MM.1S (cell line): ENCODE measurements at regions not wholly inside any gene's neighbourhood (a gene's known extent, or its start where the extent isn't known, plus 50 kb on each side); places are given as distances from the start of the nearest gene placed in this dataset.

Source experiments
- DNase-seq: peaks from one replicate; pipeline ENCODE4 v3.0.0-alpha.2; 2015
- H2AFZ ChIP-seq: fragments of 300-600 bp; sonication (generic); 2 replicates; pipeline ENCODE4 v1.6.0; 2016; ENCODE audit warnings: antibody characterized with exemption, low read length
- H3F3A ChIP-seq: fragments of 300-600 bp; sonication (generic); 2 replicates; pipeline ENCODE4 v1.6.1; 2016; ENCODE audit warnings: mild to moderate bottlenecking, antibody characterized with exemption, low read length, moderate library complexity, mixed read lengths; ENCODE audit not compliant: insufficient read depth
- H3K27ac ChIP-seq: fragments of 300-600 bp; sonication (generic); 2 replicates; pipeline ENCODE4 v1.5.1; 2016; ENCODE audit warnings: mild to moderate bottlenecking, low read length
- H3K27me3 ChIP-seq: fragments of 300-600 bp; sonication (generic); replicated peaks from 2 replicates; pipeline ENCODE4 v1.6.0; 2016; ENCODE audit warnings: low read length; ENCODE audit not compliant: insufficient read depth
- H3K36me3 ChIP-seq: fragments of 300-600 bp; sonication (generic); replicated peaks from 2 replicates; pipeline ENCODE4 v1.6.1; 2016; ENCODE audit warnings: mild to moderate bottlenecking, low read length, mixed read lengths; ENCODE audit not compliant: insufficient read depth
- H3K4me1 ChIP-seq: fragments of 300-600 bp; sonication (generic); 2 replicates; pipeline ENCODE4 v1.6.1; 2016; ENCODE audit warnings: low read length, mixed read lengths
- H3K4me2 ChIP-seq: fragments of 300-600 bp; sonication (generic); 2 replicates; pipeline ENCODE4 v1.6.0; 2016; ENCODE audit warnings: low read depth, low read length
- H3K4me3 ChIP-seq: fragments of 300-600 bp; sonication (generic); 2 replicates; pipeline ENCODE4 v1.5.1; 2016; ENCODE audit warnings: low read length, mixed read lengths
- H3K79me2 ChIP-seq: fragments of 300-600 bp; sonication (generic); 2 replicates; pipeline ENCODE4 v1.6.1; 2016; ENCODE audit warnings: mixed run types, low read length, mixed read lengths
- H3K9ac ChIP-seq: fragments of 300-600 bp; sonication (generic); 2 replicates; pipeline ENCODE4 v1.6.1; 2016; ENCODE audit warnings: low read length, mixed read lengths
- H3K9me2 ChIP-seq: fragments of 300-600 bp; sonication (generic); replicated peaks from 2 replicates; pipeline ENCODE4 v1.6.1; 2016; ENCODE audit warnings: mild to moderate bottlenecking, low read length, mixed read lengths; ENCODE audit not compliant: insufficient read depth
- H3K9me3 ChIP-seq: fragments of 300-600 bp; sonication (generic); replicated peaks from 2 replicates; pipeline ENCODE4 v1.6.1; 2016; ENCODE audit warnings: mild to moderate bottlenecking, low read length, mixed read lengths; ENCODE audit not compliant: insufficient read depth
- H4K20me1 ChIP-seq: fragments of 300-600 bp; sonication (generic); 2 replicates; pipeline ENCODE4 v1.6.1; 2016; ENCODE audit warnings: mild to moderate bottlenecking, low read length, moderate library complexity, mixed read lengths; ENCODE audit not compliant: insufficient read depth
- CTCF ChIP-seq: fragments of 300-600 bp; sonication (generic); IDR thresholded peaks from 2 replicates; pipeline ENCODE4 v1.5.1; 2016; ENCODE audit warnings: antibody characterized with exemption, low read length, mixed read lengths
- EZH2 ChIP-seq: fragments of 300-600 bp; sonication (generic); optimal IDR thresholded peaks from 2 replicates; pipeline ENCODE3; 2017; ENCODE audit warnings: low read depth, mild to moderate bottlenecking, antibody characterized with exemption, low read length, mixed read lengths
- EZH2phosphoT487 ChIP-seq: fragments of 300-600 bp; sonication (generic); IDR thresholded peaks from 2 replicates; pipeline ENCODE4 v1.6.1; 2018; ENCODE audit warnings: antibody characterized with exemption, low read length

DNA sequence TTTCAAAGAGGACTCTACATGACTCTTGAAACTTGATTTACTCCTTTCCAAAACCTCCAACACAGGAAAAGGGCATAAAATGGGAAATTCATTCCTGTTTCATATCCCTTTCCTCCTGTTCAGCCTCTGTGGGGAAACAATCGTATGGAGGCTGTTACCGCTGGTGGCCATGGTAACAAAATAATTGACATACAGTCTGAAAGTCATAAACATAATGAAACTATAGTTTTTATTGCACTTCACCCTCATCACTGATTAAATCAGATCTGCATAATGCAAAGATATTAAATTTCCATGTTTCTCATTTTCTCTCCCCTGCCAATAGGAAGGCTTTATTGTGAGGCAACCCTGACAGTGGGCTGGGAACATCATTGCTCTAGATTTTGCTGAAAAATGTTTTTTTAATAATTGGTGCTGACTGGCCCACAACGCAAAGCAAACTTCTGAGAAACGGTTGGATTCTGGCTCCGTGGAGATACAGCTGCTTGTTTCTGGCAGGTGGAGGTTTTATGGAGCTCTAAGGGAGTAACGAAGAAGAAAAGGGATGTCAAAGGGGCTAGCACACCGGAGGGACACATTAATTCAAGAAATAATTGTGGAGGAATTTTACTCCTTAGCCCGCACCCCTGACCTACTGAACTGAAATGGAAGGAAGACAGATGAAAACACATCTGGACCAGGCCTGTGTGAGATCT lies 154.2 kb upstream of the SHISA6 start:
- no peaks in the 10 kb centered on the region for H3K36me3 ChIP-seq
- no peak overlapping the region for H3K4me2 ChIP-seq
- H3K79me2 ChIP-seq = no peaks in the 10 kb centered on the region
- no peak overlapping the region for H3K27ac ChIP-seq
- no peaks in the 10 kb centered on the region for H3K9me3 ChIP-seq
- no peaks in the 10 kb centered on the region for H3K9me2 ChIP-seq
- H3F3A ChIP-seq = no peaks in the 10 kb centered on the region
- no peaks in the 10 kb centered on the region for H3K4me1 ChIP-seq
- H3K4me3 ChIP-seq = no peak overlapping the region
- TF ChIP-seq EZH2 (no peak), EZH2phosphoT487 (no peak), CTCF (no peak)
- no peak overlapping the region for H3K9ac ChIP-seq
- no peaks in the 10 kb centered on the region for H3K27me3 ChIP-seq
- no peaks in the 10 kb centered on the region for H4K20me1 ChIP-seq
- no peak for DNase-seq
- no peak overlapping the region for H2AFZ ChIP-seq

- DNase-seq = no peak
- Histone ChIP-seq H3K4me2 (no peak overlapping the region), H3K36me3 (no peaks in the 10 kb centered on the region), H3K9me2 (no peaks in the 10 kb centered on the region), H3K9ac (no peak overlapping the region), H3K79me2 (no peaks in the 10 kb centered on the region), H3F3A (no peaks in the 10 kb centered on the region), H4K20me1 (no peaks in the 10 kb centered on the region), H2AFZ (no peak overlapping the region), H3K27me3 (no peaks in the 10 kb centered on the region), H3K4me3 (no peak overlapping the region), H3K9me3 (no peaks in the 10 kb centered on the region), H3K4me1 (no peaks in the 10 kb centered on the region), H3K27ac (no peak overlapping the region)
- no peak for TF ChIP-seq EZH2
- no peak for TF ChIP-seq EZH2phosphoT487
- no peak for TF ChIP-seq CTCF
These were observed 158.5 kb upstream of the SHISA6 start for GRCh38 chr17:11082559-11082958.

GRCh38 chr17:11081342-11081741 lies 159.7 kb upstream of the SHISA6 start:
- no peak overlapping the region for H2AFZ ChIP-seq
- no peaks in the 10 kb centered on the region for H3K36me3 ChIP-seq
- DNase-seq = no peak
- no peaks in the 10 kb centered on the region for H3F3A ChIP-seq
- no peaks in the 10 kb centered on the region for H4K20me1 ChIP-seq
- no peaks in the 10 kb centered on the region for H3K9me3 ChIP-seq
- no peak for TF ChIP-seq EZH2phosphoT487
- no peak for TF ChIP-seq EZH2
- TF ChIP-seq CTCF = no peak
- no peaks in the 10 kb centered on the region for H3K9me2 ChIP-seq
- no peaks in the 10 kb centered on the region for H3K27me3 ChIP-seq
- H3K4me1 ChIP-seq = no peaks in the 10 kb centered on the region
- no peak overlapping the region for H3K27ac ChIP-seq
- no peak overlapping the region for H3K4me2 ChIP-seq
- no peak overlapping the region for H3K4me3 ChIP-seq
- no peak overlapping the region for H3K9ac ChIP-seq
- no peaks in the 10 kb centered on the region for H3K79me2 ChIP-seq
